Activated T-cell treated with anti-CD3 and anti-CD28 coated beads, Interleukin-2, amount 50 U/mL, for 48 hours (primary cell): ENCODE measurements at regions not wholly inside any gene's neighbourhood (a gene's known extent, or its start where the extent isn't known, plus 50 kb on each side); places are given as distances from the start of the nearest gene placed in this dataset.

Source experiments
- DNase-seq, 2 experiments: peaks; one replicate each; pipeline ENCODE4 v3.0.0-alpha.2; 2020

DNA sequence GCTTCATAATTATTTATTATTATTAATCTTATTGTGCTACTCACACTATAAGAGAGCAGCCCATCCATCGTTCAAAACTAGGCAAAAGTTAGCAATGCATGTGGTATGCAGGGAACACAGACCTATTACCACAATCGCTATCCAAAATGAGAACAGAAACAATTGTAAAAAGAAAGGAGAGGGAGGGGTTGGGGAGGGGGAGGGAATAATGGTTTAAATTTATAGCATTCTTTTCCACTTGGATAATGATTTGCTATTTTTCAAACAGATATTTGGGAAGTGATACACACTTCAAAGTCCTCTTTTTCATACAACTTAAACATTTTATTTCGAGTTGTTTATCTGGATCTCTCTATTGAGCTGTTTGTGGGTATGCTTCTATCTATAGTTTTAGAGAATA, 248.6 kb upstream of the SOX5 start:
- DNase-seq: no peak

DNA sequence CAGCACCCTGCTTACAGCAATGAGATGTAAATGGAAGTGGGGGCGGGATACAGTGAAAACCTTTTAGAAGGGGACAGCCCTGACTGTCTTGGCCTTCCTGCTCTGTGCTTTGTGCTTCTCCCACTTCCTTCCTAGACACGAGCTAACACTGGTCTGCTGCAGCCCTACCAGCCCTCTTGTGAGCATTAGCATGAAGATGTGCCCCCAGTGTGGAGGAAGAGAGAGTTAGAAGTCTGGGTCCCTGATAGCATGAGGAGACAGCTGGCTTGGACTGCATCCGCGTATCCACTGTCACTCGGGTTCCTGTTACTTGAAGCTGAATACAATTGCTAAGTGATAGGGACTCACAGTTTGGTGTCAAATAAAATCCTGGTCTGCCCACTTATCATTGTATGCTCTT, 248.1 kb upstream of the SOX5 start:
- DNase-seq: no peak

DNA sequence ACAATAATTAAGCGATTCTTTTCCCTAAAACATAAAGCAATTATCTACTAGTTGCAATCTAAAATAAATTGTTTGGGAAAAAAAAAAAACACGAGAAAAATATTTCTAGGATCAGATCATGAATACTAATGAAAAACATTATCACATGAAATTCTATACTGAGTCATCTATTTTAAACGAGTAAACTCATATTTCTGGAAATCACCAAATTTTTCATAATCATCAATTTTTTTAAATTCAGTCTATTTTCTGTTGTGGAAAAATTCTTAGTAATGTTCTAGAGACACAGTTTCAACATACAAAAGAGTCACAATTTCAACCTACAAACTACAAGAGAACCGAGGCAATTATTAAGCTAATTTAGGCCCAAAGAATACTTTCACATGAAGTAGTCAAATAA, 245.6 kb upstream of the SOX5 start:
- DNase-seq: no peak

DNA sequence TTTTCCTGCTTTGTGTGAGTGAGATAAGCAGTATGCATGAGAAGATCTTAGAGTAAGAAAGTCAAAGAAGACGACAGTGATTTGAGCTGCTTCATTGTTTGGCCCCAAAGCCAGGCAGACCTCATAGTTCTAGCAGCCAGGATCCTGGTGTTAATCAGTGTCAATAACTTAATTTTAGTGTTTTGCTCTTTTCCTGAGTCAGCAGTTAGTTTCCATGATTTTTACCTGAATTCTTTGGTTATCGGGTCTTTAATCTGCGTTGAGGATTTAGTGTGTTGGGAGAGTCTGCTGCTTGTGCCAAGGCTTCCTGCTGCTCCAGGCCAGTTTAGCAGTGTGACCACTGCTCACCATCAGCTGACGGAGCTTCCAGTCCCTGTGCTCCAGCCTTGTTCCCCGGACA, 241.6 kb upstream of the SOX5 start:
- DNase-seq: no peak

DNA sequence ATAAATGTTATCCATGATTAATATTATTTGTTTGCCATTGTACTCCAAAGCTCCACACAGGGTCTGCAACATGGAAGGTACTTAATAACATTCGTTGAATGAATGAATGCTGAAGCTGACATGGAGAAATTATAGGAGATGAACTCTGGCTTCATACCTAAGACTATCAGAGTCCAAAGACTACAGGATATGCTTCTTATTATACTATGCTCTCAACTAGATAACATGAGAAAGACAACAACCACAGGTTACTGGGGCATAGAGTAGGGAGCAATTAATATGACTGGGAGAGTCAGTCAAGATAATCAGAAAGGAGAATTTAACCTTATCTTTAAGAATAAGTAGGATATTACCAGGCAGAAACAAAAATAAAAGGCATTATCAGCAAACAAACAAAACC, 236.3 kb upstream of the SOX5 start:
- no peak for DNase-seq

DNA sequence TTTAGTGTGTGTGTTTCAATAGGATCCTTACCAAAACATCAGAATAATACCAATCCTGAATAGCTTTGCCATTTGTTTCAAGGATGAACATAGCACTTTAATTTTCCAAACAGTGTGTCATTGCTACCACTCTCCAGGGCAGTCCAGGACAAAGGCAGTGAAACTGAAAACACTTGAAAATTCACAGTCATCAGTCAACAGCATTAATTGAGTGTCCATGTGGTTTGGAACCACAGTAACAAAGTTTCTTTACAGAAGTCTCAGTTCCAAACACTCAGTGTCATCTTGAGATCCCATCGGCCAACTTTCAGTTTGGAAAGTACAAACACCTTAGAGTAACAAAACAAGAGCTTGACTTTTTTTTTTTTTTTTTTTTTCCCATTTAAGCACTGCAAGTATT, 228.4 kb upstream of the SOX5 start:
- DNase-seq: no peak

DNA sequence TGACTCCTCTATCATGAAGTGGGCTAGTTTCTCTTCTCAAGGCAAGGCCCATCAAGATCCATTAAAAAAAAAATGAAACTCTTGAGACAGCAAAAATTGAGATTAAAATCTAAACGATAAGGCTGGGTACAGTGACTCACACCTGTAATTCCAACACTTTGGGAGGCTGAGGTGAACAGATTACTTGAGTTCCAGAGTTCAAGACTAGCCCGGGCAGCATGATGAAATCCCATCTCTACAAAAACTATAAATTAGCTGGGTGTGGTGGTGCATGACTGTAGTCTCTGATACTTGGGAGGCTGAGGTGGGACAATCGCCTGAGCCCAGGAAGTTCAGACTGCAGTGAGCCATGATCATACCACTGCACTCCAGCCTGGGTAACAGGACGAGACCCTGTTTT, 226.5 kb upstream of the SOX5 start:
- no peak for DNase-seq

DNA sequence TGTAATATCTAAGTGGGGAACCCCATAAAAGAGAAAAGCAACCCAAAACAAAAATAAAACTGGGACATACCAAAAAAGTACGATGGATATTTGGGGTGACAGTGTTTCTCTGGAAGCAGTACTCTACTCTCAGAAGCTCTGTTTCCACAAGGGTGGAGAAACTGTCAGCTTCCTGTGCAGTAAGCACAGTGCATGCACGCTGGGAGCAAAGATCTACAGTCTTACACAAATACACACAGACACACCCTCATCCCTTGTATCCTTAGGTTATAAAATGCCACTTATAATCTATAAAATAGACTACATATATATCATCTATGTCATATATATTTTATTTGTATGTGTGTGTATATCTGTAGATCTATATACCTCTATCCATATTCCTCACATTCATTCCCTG, 225.8 kb upstream of the SOX5 start:
- no peak for DNase-seq

DNA sequence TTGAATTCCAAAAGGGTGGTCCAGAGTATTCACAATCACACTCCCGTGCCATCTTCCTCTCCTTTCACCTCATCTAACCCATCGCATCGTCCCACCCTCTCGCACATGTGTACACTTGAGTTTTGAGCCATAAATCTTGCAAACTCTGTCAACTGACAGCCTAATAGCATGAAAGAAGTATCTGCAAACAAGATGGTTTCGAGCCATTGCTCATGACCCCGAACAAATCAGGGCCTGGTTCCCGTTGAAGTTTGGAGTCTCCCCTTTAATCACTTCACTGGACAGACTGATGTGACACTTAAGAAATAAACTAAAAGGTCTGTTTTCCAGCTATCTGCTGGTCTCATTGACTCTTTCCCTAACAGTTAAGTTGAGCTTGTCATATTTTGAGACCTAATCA, 223.6 kb upstream of the SOX5 start:
- no peak for DNase-seq

DNA sequence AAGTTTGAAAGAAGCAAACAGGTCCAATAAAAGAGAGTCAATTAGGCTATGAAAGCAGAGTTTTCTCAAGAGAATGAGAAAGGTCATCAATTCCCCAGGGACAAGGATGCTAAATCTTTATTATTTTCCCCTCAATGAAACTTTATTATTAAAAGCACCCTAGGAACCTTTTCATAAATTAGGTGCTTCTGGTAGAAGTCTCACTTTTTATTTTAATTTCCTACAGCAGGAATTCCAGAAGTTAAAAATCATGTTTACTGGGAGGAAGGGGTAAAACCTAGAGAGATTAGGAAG, 223.2 kb upstream of the SOX5 start:
- DNase-seq: no peak

DNA sequence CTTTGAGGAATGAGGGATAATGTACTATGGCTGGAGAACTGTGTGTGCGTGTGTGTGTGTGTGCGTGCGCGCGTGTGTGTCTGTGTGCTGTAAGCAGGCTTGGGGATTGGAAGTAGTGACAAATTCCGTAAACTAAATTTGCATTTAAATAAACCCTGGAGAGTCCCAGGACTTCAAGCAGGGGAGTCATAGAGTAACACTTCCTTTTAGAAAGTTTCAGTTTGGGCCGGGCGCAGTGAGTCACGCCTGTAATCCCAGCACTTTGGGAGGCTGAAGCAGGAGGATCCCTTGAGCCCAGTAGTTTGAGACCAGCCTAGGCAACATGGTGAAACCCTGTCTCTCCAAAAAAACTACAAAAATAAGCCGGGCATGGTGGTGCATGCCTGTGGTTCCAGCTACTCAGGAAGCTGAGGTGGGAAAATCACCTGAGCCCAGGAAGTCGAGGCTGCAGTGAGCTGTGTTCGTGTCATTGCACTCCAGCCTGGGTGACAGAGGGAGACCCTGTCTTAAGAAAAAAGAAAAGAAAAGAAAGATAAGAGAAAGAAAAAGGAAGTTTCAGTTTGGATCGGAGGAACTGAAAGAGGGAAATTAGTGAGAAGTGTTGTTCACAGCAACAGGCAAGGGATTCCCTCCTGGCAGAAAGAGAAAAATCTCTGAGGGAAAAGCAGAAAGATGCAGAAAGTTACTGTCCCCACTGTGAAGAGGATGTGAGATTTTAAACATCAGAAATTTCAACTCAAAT, 222.7 kb upstream of the SOX5 start:
- no peak for DNase-seq

DNA sequence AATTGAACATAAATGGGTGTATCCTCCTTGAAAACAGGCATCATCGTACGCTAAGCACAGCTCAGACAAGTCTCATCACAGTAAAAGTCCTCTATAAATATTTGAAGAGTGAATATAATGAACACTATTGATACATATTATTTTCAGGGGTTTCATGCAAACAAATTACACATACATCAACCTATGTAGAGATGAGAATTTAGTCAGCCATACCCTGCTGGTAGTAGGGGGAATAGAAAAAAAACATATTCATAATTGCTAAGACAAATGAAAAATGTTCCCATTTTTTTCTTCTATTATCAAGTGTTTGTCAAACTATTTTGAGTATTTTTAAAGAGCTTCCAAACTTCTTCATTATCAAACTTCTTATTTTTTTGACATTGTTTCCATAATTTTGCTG, 205.6 kb upstream of the SOX5 start:
- no peak for DNase-seq

DNA sequence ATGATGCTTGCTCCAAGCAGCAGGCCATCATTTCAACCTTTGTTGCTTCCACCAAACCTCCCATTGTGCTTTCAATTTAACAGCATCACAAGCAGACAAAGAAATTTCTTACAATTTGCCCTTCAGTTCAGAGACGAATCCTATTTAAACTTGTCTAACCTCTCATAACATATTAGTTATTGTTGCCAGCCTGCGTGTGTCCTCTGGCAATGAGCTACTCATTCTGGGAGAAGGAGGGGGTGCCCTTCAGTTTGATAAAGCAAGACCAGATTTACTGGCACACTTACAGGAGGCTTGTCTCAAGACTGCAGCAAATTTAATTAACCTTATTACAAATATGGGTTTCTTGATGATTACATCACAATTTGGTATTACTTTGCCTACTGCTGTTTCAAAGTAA, 203.6 kb upstream of the SOX5 start:
- no peak for DNase-seq

DNA sequence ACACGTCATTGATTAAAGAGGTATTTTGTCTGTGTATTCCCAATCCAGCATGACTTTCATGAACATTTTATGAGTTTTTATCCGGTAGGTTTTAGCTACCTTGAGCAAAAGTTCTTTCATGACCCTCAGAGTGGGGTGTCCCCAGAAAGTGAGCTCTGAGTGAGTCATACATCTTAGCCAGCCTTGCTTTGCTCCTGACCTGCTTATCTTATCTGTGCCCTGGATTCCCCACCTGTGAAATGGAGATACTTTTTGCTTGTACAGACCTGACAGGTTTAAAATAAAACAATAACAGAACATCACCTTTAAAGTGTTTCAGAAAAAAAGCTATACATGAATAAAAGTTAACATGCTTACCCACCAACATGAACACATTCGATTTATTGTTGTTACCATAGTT, 202.8 kb upstream of the SOX5 start:
- DNase-seq: no peak

DNA sequence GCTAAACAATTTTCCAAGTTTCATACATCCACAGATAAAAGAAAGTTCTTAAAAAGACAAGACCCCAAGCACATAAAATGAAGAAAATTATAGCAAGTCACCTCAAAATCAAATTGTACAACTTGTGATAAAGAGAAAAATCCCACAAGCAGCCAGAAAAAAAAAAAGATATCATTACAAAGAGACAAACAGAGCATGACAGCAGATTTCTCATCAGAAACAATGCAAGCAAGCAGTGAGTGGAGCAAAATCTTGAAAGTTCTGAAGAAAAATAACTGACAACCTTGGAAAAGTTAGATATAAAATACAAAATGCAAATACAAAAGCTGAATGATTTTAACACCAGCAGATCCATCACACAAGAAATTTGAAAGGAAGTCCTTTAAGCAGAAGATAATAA, 194.5 kb upstream of the SOX5 start:
- DNase-seq: no peak

DNA sequence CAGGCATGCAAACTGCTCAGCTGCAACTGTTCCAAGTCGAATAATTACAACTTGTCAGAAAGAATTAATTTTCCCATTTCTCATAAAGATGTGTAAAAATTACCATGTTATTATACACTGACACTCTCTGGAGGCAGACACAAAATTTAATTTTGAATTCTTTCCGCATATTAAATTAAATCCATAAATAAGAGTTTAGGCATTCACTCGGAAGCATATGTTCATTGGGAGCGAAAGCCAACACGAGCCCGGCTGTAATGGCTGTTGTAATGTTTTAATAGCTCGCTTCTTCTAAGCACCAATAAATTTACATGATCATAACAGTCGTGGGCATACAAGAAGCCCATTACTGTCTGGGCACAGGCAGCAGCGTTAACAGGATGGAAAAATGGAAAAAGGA, 189.6 kb upstream of the SOX5 start:
- no peak for DNase-seq

DNA sequence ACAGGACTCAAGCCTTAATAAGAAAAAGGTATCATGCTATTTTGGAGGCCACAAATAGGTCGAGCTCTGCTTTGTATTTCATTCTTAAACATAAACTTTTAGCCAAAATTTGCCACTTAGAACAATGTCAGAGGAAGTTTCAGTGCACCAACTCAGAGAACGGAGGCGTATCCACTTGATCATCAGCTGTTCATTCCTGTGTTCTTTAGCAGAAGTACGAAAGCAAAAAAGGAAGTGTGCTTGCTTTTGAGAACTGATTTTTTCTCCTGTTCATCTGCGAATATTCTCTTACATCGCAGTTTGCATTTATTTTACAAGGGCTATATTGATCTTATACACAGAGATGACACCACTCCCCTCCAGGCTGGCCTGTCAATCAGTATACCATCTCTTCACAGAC, 188.6 kb upstream of the SOX5 start:
- DNase-seq: no peak

DNA sequence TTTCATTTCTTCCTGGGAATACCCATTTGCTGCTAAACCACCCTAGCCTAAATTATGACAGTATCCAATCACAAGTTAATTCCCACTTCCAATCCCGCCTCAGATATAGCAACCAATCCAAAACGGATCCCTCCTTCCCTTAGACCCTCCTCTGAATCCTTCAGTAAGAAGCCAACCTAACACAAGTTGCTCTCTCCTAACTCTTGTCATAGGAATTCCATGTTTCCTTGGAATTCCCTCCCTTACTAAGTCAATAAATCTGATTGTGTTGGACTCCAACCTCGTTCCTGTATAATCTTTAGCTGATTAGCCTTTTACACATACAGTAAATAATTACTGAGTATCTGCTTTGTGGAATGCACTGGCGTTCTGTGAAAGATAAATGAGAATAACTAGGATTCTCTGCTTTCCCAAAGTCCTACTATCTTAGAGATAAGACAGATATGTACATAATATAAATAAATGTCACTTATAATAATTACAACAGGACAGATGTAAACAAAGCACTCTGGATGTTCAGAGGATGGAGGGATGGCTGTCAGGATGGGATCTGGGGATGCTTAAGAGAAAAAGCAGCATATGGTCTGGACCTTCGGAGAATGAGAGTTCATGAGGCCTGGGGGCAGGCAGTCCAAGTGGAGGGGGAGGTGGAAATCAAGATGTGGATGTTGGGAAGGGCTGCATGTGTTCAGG, 185.8 kb upstream of the SOX5 start:
- no peak for DNase-seq

DNA sequence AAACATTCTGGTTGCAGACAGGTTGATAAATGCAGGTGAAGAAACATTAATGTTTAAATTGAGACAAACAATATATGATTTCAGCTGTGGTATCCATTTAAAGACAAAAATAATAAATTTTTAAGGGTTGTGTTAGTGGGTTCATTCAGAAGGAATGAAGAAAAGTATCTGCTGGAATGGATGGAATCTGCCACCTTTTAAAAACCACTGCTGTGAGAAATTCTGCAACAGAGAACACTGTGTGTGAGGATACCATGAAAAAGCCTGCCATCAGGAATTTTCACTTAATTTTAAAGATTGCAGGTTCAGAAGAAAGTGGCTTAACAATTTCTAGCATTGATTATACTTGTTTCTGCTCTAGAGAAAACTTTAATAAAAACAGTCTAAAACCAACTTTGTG, 184.6 kb upstream of the SOX5 start:
- DNase-seq: no peak

DNA sequence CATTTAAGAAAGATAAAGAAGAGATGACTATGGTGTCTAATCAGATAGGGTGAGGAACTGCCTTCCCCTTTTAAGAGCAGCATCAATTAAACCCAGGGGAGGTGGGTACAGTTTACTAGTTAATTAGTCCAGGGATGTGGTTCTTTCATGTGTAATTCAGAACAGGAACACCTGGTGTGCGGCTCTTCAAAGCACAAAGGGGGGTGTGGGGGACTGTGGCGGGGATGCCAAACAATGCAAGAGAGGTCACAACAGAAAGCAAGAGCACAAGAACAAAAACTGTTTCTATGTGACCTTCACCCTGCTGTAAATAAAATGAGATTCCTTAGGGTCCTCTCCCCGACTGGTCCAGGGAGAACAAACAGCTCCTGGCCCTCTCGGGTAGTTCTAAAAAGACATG, 183.9 kb upstream of the SOX5 start:
- no peak for DNase-seq

DNA sequence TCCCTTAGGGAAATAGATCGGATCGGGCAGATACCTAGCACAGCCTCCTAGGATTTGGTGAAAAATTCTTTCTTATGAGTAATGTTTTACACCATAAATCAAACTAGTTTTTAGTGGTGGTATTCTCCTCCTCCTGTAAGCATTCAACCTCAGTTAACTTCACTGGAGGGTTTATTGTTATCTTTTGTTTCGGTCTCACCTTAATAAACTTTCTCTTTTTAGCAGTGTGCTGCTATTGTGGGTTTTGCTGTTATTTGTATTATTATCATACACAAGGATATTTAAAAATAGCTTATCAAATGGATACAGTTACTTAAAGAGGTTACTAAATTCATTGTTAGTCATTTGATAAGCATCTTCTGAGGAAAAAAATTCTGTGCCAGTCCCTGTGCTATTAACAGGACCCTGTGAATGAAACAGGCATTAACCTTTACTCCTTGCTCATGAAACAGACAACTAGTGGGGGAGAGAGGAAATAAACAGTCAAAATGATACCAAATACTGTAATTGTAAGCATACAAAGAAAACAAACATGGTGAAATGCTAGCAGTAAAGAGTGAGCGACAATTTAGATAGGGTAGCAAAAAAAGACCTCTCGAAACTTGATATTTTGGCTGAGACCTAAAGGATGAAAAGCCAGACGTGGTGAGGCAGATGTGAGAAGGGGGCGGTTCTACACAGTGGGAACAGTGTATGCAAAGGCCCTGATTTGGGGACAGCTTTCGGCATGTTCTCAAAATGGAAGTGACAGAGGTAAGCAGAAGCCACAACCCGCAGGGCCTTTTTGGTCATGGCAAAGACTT, 178.7 kb upstream of the SOX5 start:
- DNase-seq: no peak

DNA sequence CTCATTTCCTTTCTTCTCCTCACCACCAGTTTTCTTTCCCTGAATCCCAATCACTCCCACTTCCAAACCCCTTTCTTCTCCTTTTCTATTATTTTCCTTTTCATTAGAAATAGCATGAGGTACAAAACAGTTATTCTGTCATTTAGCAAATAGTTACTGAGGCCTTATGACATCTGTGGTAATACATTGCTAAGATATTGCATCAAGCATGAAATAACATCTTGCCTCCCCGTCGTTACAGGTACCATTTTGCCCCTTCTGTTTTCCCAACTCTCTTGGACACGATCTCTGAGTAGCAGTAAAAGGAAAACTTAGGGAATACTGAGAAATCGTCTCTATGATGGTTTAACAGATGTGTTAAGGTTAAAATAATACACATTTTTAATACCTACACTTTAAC, 175.8 kb upstream of the SOX5 start:
- no peak for DNase-seq

DNA sequence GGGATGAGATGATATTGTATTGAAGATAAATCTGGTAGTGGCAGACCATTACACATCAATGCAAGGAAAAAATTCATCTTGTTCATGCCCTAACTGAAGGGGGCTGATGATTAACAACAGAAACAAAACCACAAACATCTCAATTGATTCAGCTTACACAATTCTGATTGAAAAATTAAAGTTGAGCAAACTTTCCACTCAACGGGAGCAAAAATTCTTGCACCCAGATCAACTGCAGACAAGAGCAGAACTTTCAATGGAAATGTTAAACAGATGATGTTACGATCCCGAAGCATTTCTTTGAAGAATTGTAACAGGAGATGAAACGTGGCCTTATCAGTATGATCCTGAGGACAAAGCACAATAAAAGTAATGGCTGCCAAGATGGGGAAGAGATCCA, 172.4 kb upstream of the SOX5 start:
- no peak for DNase-seq

DNA sequence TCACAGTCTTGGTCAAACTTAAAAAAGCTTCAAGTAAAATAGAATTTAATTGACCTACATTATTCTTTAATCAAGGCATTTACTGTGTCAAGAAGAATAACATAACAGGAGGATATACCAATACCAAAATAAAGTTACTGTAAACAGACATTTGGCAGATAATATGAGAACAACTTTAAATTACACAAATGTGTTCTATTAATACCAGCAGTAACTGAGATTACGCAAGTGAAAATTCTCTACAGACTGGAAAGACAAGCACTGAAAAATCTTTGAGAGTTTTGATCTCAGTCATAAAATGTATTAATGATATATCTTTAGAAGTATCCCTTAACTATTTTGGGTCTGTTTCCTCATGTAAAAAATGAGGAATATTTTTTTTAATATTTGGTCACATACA, 169.2 kb upstream of the SOX5 start:
- DNase-seq: no peak

DNA sequence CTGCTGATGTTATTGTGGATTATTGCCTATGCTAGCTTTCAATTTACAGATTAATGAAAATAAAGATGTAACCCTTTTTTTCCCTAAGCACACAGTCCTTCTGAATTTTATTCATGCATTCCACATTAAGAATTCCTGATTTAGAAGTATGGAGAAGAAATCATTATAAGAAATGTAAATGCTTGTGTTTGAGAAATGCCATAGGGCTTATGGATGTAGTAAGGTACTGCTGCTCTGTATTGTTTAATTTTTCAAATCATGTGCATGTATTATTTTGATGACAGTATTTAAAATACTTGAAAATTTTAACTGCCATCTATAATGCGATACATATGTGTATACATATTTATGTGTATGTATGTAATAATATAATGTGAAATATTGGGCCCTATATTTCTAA, 167.1 kb upstream of the SOX5 start:
- no peak for DNase-seq
